Body of pancreas (tissue), 4 donors: ENCODE measurements at regions not wholly inside any gene's neighbourhood (a gene's known extent, or its start where the extent isn't known, plus 50 kb on each side); places are given as distances from the start of the nearest gene placed in this dataset.

ENCODE experiments used
- CTCF ChIP-seq, 7 experiments: fragments of 450-650 bp in 4 of 7; fragments of 200-600 bp in 3 of 7; sonication (generic) in 3 of 7; IDR thresholded peaks; one replicate each; pipeline ENCODE4 v1.5.1; 2016 to 2019; ENCODE audit warnings: antibody characterized with exemption in 7 of 7
- POLR2A ChIP-seq, 3 donors: fragments of 450-650 bp; IDR thresholded peaks; one replicate each; pipeline ENCODE4 v1.6.1; 2016; ENCODE audit warnings: antibody characterized with exemption in 3 of 3, mild to moderate bottlenecking in 2 of 3

DNA sequence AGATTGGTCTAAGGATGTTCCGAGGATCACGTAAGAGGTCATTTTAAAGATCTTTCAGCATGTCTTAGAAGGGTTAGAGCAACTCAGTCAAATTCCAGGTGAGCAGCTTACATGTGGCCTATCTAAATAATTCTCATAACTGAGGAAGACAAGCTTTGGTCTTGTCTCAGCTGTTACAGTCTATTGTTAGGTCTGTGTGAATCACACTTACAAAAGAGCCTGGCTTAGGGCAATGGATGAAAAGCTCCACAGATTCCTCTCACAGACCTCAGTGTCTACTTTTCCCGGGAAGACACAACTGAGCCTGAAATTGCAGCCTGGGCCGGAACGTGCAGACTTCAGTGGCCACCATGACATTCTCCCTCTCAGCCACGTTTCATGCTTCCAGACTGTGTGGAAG, 173.1 kb downstream of the INHBA start:
- TF ChIP-seq CTCF (IDR thresholded peaks at IDR 0.05) = no peak
- TF ChIP-seq POLR2A (IDR thresholded peaks at IDR 0.05) = no peak
